Tibial artery (tissue), 4 donors: ENCODE measurements at regions not wholly inside any gene's neighbourhood (a gene's known extent, or its start where the extent isn't known, plus 50 kb on each side); places are given as distances from the start of the nearest gene placed in this dataset.

ENCODE experiments used
- DNase-seq, 2 donors: peaks; one replicate each; pipeline ENCODE4 v3.0.0-alpha.2; 2019
- H3K27ac ChIP-seq, 2 donors: fragments of 200-600 bp; sonication (generic) in 1 of 2; 1 replicate in 1 of 2; 2 replicates in 1 of 2; pipeline ENCODE4 v1.5.1; 2018 to 2019; ENCODE audit warnings: mild to moderate bottlenecking in 1 of 2
- H3K27me3 ChIP-seq, 2 donors: fragments of 200-600 bp; sonication (generic) in 1 of 2; one replicate each; pipeline versions ENCODE4 v1.5.1 to v1.6.0; 2016 to 2019
- H3K36me3 ChIP-seq, 3 donors: fragments of 200-600 bp; sonication (generic) in 2 of 3; one replicate each; pipeline ENCODE4 v1.5.1; 2016 to 2019; ENCODE audit warnings: mild to moderate bottlenecking in 2 of 3
- H3K4me1 ChIP-seq, 4 donors: fragments of 200-600 bp; sonication (generic) in 2 of 4; 1 replicate in 3 of 4; 2 replicates in 1 of 4; pipeline ENCODE4 v1.5.1; 2016 to 2019
- H3K4me3 ChIP-seq, 2 donors: fragments of 200-600 bp; sonication (generic) in 1 of 2; 1 replicate in 1 of 2; 2 replicates in 1 of 2; pipeline ENCODE4 v1.5.1; 2018 to 2019; ENCODE audit warnings: mild to moderate bottlenecking in 2 of 2
- H3K9me3 ChIP-seq, 3 donors: fragments of 200-600 bp; sonication (generic) in 1 of 3; one replicate each; pipeline ENCODE4 v1.5.1; 2016 to 2019
- CTCF ChIP-seq, 2 experiments: fragments of 200-600 bp in 1 of 2; fragments of 450-650 bp in 1 of 2; IDR thresholded peaks; one replicate each; pipeline ENCODE4 v1.5.1; 2017 to 2019; ENCODE audit warnings: antibody characterized with exemption in 2 of 2, mild to moderate bottlenecking in 1 of 2, moderate library complexity in 1 of 2
- intact Hi-C: fragments of 100-400 bp; cut with DNase I; formaldehyde crosslinking; loops from one replicate; pipeline ENCODE4 v1.15.0; 2023; ENCODE audit warnings: low total_unique reads

DNA sequence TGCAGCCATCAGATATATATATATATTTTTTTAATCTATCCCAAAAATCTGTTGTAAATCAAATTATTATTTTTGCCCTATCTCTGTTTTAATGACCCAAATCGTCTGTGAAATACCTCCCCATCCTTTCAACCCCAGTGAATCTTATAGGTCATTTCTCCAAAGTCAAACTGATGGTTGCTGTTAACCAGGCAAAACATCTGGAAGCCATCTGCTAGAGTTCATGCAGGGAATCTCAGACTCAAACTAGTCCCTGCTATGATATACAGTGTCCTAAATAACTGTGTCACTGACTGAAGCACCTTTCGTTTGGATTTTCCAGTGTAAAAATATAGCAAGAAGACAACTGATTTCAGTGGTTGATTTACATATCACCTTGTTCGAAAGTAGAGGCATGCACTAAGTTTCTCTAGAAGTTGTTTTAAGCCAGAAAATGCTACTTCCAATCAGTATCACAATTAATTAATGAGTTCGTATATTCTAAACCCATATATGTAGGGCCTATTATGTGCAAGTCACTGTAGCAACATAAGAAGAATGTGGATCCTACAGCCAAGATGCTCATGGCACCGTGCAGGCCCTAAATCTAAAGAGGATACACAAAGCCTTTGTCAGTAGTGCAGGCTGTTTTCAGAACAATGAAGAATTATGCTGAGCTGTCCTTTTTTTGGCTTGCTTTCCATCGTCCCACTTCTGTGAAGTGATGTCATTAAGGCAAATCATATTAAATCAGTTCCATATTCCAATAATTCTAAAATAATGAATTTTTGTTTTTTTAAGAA, 566.0 kb downstream of the STK39 start:
- Histone ChIP-seq H3K36me3 (no peaks in the 10 kb centered on the region), H3K9me3 (no peaks in the 10 kb centered on the region), H3K4me1 (no peaks in the 10 kb centered on the region), H3K27ac (no peak overlapping the region), H3K27me3 (no peaks in the 10 kb centered on the region), H3K4me3 (no peak overlapping the region)
- intact Hi-C loops: no loop called here
- TF ChIP-seq CTCF (IDR thresholded peaks at IDR 0.05): no peak
- no peak for DNase-seq

GRCh38 chr2:167678158-167678557, 569.2 kb downstream of the STK39 start:
- no peak for DNase-seq
- no peaks in the 10 kb centered on the region for H3K27me3 ChIP-seq
- H3K9me3 ChIP-seq: no peaks in the 10 kb centered on the region
- intact Hi-C loops: no loop called here
- H3K36me3 ChIP-seq: no peaks in the 10 kb centered on the region
- no peaks in the 10 kb centered on the region for H3K4me1 ChIP-seq
- no peak for TF ChIP-seq CTCF (IDR thresholded peaks at IDR 0.05)
- no peak overlapping the region for H3K4me3 ChIP-seq
- no peak overlapping the region for H3K27ac ChIP-seq

DNA sequence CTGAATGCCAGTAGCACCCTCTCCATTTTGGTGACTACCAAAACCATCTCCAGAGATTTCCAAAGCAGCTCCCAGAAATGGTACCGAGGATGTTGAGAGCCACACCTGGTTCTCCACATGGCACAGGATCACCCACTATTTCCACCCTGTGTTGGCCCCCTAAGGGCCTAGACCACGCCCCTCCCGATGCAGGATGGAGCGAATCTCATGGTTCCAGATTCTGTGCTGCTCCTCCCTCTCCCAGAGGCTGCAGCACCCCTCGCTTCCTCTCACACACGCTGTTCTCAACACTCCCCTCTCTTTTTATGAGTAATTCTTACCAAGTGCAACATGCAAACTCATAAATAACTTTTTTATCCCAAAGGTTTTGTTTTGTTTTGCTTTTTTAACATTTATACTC, 571.5 kb downstream of the STK39 start:
- Histone ChIP-seq H3K4me3 (no peak overlapping the region), H3K27ac (no peak overlapping the region), H3K4me1 (no peaks in the 10 kb centered on the region), H3K36me3 (no peaks in the 10 kb centered on the region), H3K9me3 (peaks cover 0 to 5% (median 0%) of the 10 kb centered on the region in 3 donors), H3K27me3 (no peaks in the 10 kb centered on the region)
- no peak for DNase-seq
- no peak for TF ChIP-seq CTCF (IDR thresholded peaks at IDR 0.05)
- intact Hi-C loops: no loop called here

DNA sequence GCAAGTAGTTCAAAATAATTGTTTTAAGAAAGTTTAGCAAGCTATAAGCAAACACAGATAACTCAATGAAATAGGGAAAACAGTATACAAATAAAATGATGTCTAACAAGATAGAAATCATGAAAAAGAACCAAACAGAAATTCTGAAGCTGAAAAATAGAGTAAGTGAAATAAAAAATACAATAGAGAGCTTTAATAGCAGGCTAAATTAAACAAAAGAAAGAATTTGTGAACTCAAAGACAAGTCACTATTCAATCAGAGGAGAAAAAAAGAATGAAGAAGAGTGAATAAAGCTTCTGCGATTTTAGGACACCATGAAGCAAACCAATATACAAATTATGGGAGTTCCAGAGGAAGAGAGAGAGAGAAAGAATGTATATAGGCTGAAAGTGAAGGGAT, 576.8 kb downstream of the STK39 start:
- no peak for TF ChIP-seq CTCF (IDR thresholded peaks at IDR 0.05)
- H3K27me3 ChIP-seq: no peaks in the 10 kb centered on the region
- H3K9me3 ChIP-seq: peaks cover 0 to 24% (median 10%) of the 10 kb centered on the region in 3 donors
- no peak overlapping the region for H3K27ac ChIP-seq
- intact Hi-C loops: no loop called here
- no peaks in the 10 kb centered on the region for H3K36me3 ChIP-seq
- no peaks in the 10 kb centered on the region for H3K4me1 ChIP-seq
- DNase-seq: no peak
- no peak overlapping the region for H3K4me3 ChIP-seq

GRCh38 chr2:167653131-167653530, 594.3 kb downstream of the STK39 start:
- no peak for TF ChIP-seq CTCF (IDR thresholded peaks at IDR 0.05)
- Histone ChIP-seq H3K4me3 (no peak overlapping the region), H3K27me3 (no peaks in the 10 kb centered on the region), H3K9me3 (no peaks in the 10 kb centered on the region), H3K27ac (no peak overlapping the region), H3K36me3 (no peaks in the 10 kb centered on the region), H3K4me1 (no peaks in the 10 kb centered on the region)
- no peak for DNase-seq
- intact Hi-C loops: no loop called here
